ENCODE measurements at regions not wholly inside any gene's neighbourhood (a gene's known extent, or its start where the extent isn't known, plus 50 kb on each side); places are given as distances from the start of the nearest gene placed in this dataset.

DNA sequence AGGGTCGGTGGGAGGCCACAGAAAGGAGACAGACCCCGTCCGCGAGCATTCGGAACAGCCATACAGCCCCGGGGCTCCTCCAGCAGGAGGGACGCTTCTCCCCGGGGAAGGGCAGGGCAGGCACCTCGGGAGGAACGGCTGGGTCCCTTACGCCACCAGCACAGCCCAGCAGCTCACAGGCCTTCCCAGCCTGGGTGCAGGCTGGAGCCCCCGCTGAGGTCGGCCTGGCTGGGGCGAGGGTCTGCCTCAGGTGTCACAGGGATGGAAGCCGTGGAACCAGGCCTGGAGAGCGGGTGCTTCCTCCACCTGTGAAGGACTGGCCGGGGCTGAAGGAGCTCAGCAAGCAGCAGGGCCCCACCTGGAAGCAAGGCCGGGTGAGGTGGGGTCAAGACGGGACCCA, 732.3 kb downstream of the BRD1 start:
- Mint-ChIP-seq H3K4me1 (peaks cover 3% of the 10 kb centered on the region), H3K27ac (no peak overlapping the region), H3K4me3 (no peak overlapping the region), H3K27me3 (peaks cover 4% of the 10 kb centered on the region), H3K9me3 (peaks cover 1% of the 10 kb centered on the region), H3K36me3 (no peaks in the 10 kb centered on the region)
- ATAC-seq (ENCODE audit: low read depth) (no peak), DNase-seq (ENCODE audit: low spot score in 2 of 2) (no peak)

DNA sequence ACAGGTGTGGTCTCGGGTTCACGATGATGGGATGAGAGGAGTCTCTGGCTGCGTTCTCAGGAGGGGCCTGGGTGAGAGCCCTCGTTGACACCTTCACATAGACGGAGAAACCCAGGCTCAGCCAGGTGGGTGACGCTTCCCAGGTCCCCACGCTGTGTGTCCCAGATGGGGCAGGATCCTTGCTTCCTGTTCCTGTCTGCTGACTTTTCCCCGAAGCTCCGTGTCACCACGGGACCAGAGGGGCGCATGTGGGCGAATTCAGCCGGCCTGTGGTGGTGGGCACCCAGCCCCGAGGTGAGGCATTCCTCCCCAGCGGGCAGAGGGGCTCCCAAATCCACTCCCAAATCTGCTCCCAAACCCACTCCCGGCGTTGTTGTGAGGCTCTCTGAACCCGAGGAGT, 732.8 kb downstream of the BRD1 start:
- H3K27me3 Mint-ChIP-seq, result peaks cover 4% of the 10 kb centered on the region
- H3K4me3 Mint-ChIP-seq, result no peak overlapping the region
- no peaks in the 10 kb centered on the region for H3K36me3 Mint-ChIP-seq
- peaks cover 3% of the 10 kb centered on the region for H3K4me1 Mint-ChIP-seq
- no peak for DNase-seq (ENCODE audit: low spot score in 2 of 2)
- ATAC-seq (ENCODE audit: low read depth), result no peak
- peaks cover 1% of the 10 kb centered on the region for H3K9me3 Mint-ChIP-seq
- H3K27ac Mint-ChIP-seq, result no peak overlapping the region

DNA sequence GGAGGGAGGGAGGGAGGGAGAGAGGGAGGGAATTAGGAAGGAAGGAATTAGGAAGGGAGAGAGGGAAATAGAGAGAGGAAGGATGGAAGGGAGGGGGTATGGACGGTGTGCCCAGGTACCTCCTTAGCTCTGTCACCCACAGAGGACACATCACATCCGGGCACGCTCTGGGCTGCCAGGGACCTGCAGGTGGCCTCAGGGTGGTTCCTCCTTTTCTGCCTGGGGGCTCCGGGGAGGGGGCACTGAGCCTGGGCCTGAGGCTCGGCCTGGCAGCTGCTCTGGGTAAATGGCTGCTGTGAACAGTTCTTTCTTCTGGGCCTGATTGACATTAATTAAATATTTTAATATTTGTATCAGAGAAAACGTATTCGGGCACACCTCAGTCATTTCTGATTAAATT, 733.5 kb downstream of the BRD1 start:
- Mint-ChIP-seq H3K4me1 (peaks cover 3% of the 10 kb centered on the region), H3K27ac (no peak overlapping the region), H3K27me3 (peaks cover 4% of the 10 kb centered on the region), H3K9me3 (peaks cover 1% of the 10 kb centered on the region), H3K36me3 (no peaks in the 10 kb centered on the region), H3K4me3 (no peak overlapping the region)
- DNase-seq (ENCODE audit: low spot score in 2 of 2), result no peak
- no peak for ATAC-seq (ENCODE audit: low read depth)

DNA sequence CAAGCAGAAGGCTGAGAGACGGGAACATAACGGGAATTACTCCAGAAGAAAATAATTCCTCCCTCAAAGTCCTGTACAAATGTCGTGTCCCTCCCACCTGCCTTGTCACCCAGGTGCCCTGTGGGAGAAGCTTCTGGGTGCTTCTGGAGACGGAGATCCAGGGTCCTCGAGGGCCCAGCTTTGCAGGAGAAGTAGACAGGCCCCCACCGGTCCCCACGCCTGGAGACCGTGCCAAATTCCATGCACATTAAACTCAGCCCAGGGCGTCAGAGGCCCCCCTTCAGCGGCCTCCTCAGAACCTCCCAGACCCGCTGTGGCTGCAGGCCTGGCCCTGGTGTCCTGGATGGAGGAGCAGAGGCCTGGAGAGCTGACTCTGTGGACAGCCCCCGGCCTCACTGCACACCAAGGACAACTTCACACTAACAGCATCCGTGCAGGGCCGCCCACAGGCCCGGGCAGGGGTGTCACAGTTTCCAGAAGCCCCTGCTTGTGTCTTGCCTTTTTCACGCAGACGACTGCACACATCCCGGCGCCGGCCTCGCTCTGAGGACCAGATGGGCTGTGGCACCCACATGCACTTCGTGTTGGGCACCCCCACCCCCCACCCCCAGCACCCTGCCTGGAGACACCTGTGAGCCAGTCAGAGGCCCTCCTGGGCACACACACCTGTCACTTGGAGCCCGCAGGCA, 734.3 kb downstream of the BRD1 start:
- ATAC-seq (ENCODE audit: low read depth), result no peak
- Mint-ChIP-seq H3K36me3 (no peaks in the 10 kb centered on the region), H3K27ac (no peak overlapping the region), H3K4me3 (no peak overlapping the region), H3K4me1 (peaks cover 3% of the 10 kb centered on the region), H3K9me3 (peaks cover 1% of the 10 kb centered on the region), H3K27me3 (peaks cover 2% of the 10 kb centered on the region)
- no peak for DNase-seq (ENCODE audit: low spot score in 2 of 2)

DNA sequence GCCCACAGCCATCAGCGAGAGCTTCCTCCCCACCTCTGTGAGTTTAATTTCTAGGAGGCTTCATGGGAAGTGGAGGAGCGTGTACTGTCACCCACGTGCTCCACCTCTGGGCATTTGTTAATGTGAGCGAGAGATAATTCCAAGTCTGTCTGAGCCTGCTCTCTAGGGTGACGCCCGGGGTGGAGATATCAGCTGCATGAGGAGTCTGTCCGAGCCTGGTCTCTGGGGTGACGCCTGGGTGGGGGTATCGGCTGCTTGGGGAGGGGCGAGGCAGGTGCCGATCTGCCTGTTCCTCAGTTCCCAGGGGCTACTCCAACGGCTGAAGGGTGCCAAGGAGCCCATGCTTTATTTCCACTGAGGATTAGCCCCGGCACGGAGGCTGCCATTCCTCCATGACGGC, 735.0 kb downstream of the BRD1 start:
- peaks cover 2% of the 10 kb centered on the region for H3K27me3 Mint-ChIP-seq
- DNase-seq (ENCODE audit: low spot score in 2 of 2) (no peak), ATAC-seq (ENCODE audit: low read depth) (no peak)
- H3K4me1 Mint-ChIP-seq, result peaks cover 3% of the 10 kb centered on the region
- H3K9me3 Mint-ChIP-seq, result peaks cover 1% of the 10 kb centered on the region
- H3K27ac Mint-ChIP-seq, result no peak overlapping the region
- no peak overlapping the region for H3K4me3 Mint-ChIP-seq
- H3K36me3 Mint-ChIP-seq, result no peaks in the 10 kb centered on the region

DNA sequence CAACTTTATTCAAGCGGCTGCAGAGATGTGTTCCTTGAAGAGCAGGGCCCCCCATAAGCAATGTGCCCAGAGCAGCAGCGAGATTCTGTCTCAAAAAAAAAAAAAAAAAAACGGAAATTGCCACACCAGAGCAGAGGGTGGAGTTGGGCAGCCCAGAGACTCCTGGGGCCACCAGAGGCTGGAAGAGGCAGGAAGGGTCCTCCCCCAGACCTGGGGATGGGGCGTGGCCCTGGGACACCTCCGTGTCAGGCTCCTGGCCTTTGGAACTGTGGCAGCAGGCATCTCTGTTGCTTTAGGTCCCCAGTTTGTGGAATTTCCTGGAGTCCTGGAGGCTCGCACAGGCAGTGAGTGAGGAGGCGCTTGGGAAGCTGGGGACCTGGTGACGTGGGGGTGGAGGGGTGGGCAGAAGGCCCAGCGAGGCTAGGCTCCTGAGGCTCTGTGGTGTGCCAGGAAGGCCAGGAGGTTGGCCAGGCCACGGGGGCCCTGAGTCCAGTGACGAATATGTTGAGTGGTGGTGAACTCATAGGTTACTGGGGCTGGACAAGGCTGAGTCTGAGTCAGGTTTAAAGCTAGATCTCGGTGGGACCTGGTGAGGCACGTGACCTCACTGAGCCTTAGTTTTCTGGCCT, 735.6 kb downstream of the BRD1 start:
- Mint-ChIP-seq H3K27me3 (peaks cover 3% of the 10 kb centered on the region), H3K36me3 (no peaks in the 10 kb centered on the region), H3K4me1 (peaks cover 3% of the 10 kb centered on the region), H3K27ac (no peak overlapping the region), H3K9me3 (peaks cover 1% of the 10 kb centered on the region), H3K4me3 (no peak overlapping the region)
- DNase-seq (ENCODE audit: low spot score in 2 of 2) (no peak), ATAC-seq (ENCODE audit: low read depth) (no peak)

DNA sequence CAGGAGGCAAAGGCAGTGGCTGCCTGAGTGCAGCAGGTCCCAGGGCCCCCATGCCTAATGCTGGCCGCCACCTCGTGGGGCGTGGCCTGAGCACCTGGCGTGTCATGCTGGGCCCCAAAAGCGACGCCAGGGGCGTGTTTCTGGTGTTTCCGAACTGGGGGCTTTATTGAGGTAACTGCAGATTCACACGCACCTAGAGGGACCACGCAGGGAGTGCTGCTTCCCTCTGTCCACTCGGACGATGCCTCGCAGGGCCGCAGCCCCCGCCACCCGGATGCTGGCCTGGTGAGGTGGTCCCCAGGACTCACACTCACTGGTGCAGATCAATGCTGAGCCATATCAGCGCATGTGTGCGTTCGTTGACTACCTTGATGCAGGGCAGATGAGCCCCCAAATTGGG, 736.2 kb downstream of the BRD1 start:
- H3K27me3 Mint-ChIP-seq, result peaks cover 3% of the 10 kb centered on the region
- DNase-seq (ENCODE audit: low spot score in 2 of 2), result no peak

DNA sequence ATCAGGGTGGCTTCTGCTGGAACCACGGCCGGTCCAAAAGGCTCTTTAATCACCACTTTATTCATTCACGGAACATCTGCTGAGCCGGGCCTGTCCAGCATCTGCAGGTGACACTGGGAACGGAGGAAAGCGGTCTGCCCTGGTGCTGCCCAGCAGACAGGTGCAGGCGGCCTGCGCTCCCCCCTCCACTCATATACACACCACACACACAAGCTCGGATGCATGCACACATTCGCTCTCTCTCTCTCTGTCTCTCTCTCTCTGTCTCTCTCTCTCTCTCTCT, 736.9 kb downstream of the BRD1 start:
- H3K27me3 Mint-ChIP-seq, result peaks cover 3% of the 10 kb centered on the region
- peaks cover 1% of the 10 kb centered on the region for H3K9me3 Mint-ChIP-seq
- no peaks in the 10 kb centered on the region for H3K36me3 Mint-ChIP-seq
- DNase-seq (ENCODE audit: low spot score in 2 of 2), result no peak
- H3K27ac Mint-ChIP-seq, result no peak overlapping the region
- no peak overlapping the region for H3K4me3 Mint-ChIP-seq
- ATAC-seq (ENCODE audit: low read depth), result no peak
- H3K4me1 Mint-ChIP-seq, result peaks cover 3% of the 10 kb centered on the region

More for the DNA sequence above, 736.2 kb downstream of the BRD1 start:
- H3K36me3 Mint-ChIP-seq, result no peaks in the 10 kb centered on the region
- ATAC-seq (ENCODE audit: low read depth), result no peak
- H3K27ac Mint-ChIP-seq, result no peak overlapping the region
- H3K4me3 Mint-ChIP-seq, result no peak overlapping the region
- peaks cover 3% of the 10 kb centered on the region for H3K4me1 Mint-ChIP-seq
- H3K9me3 Mint-ChIP-seq, result peaks cover 1% of the 10 kb centered on the region

DNA sequence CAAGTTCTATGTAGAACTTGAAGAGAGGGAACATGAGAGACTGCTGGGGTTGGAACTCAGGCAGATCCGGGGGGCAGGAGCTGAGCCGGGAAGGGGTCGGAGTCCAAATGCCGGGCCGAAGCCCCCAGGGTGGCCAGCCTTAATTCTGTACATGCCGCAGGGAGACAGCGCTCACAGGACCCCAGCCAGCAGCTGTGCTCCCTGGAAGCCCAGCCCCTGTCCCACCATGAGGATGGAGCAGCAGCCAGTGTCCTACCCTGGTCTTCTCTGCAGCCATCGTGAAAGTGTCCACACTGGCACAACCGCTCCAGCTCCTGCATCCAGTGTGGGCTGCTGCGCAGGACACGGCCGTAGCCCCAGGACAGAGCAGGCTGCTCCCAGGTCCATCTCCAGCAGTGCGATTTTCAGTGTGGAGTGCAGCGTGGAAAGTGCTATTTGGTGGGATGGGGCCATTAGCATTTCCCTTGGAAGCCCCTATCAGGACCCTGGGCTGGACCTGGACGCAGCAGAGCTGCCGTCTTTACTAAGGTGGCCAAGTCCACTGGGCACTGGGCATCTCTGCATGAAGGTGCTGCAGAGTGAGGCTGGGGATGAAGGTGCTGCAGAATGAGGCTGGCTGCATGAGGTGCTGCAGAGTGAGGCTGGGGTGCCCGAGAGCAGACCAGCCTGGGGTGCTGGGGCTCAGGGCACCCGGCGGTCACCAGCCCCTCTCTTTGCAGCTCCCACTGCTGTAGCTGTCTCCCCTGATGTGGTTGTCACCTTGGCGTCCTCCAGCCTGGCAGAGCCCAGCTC, 737.4 kb downstream of the BRD1 start:
- no peaks in the 10 kb centered on the region for H3K36me3 Mint-ChIP-seq
- ATAC-seq (ENCODE audit: low read depth), result no peak
- H3K9me3 Mint-ChIP-seq, result peaks cover 1% of the 10 kb centered on the region
- H3K4me3 Mint-ChIP-seq, result no peak overlapping the region
- H3K4me1 Mint-ChIP-seq, result peaks cover 3% of the 10 kb centered on the region
- no peak for DNase-seq (ENCODE audit: low spot score in 2 of 2)
- peaks cover 3% of the 10 kb centered on the region for H3K27me3 Mint-ChIP-seq
- H3K27ac Mint-ChIP-seq, result no peak overlapping the region

DNA sequence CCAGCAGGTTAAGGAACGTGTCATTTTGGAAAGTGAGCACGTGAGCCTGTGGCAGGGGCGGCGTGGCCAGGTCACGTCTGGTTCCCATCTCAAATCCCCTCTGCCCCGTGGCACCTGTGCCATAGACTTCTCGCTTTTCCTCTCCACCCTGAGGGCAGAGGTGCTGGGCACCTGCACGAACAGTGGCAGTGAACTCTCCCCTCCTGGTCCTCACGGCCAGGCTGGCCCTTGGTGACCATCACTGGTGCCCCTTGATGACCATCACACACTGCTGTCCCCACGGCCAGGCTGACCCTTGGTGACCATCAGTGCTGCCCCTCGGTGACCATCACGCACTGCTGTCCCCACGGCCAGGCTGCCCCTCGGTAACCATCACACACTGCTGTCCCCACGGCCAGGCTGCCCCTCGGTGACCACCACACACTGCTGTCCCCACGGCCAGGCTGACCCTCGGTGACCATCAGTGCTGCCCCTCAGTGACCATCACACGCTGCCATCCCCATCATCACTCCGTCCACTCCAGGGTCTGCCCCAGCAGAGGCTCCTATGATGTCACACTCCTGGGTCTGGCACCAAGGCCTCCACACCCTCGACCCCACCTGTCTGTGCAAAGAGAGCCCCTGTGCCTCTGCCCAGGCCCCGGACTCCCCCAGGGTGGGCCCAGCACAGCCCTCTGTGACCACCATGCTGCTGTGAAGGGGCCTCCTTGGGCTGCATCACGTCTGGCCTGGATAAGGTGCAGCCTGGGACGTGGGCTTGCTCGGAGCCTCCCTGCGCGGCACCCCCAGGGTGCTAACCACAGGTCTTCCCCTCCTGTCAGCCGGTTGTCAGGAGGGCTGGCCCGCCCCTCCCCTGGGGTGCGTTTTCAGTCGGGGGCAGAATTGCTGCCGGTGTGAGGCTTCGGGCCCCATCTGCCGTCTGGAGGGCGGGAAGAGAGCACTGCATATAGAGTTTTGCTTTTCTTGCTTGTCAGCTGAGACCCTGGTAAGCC, 738.6 kb downstream of the BRD1 start:
- ATAC-seq (ENCODE audit: low read depth) (no peak), DNase-seq (ENCODE audit: low spot score in 2 of 2) (no peak)
- no peak overlapping the region for H3K27ac Mint-ChIP-seq
- H3K36me3 Mint-ChIP-seq, result no peaks in the 10 kb centered on the region
- H3K4me1 Mint-ChIP-seq, result peaks cover 3% of the 10 kb centered on the region
- no peak overlapping the region for H3K4me3 Mint-ChIP-seq
- H3K9me3 Mint-ChIP-seq, result peaks cover 1% of the 10 kb centered on the region
- peaks cover 3% of the 10 kb centered on the region for H3K27me3 Mint-ChIP-seq

DNA sequence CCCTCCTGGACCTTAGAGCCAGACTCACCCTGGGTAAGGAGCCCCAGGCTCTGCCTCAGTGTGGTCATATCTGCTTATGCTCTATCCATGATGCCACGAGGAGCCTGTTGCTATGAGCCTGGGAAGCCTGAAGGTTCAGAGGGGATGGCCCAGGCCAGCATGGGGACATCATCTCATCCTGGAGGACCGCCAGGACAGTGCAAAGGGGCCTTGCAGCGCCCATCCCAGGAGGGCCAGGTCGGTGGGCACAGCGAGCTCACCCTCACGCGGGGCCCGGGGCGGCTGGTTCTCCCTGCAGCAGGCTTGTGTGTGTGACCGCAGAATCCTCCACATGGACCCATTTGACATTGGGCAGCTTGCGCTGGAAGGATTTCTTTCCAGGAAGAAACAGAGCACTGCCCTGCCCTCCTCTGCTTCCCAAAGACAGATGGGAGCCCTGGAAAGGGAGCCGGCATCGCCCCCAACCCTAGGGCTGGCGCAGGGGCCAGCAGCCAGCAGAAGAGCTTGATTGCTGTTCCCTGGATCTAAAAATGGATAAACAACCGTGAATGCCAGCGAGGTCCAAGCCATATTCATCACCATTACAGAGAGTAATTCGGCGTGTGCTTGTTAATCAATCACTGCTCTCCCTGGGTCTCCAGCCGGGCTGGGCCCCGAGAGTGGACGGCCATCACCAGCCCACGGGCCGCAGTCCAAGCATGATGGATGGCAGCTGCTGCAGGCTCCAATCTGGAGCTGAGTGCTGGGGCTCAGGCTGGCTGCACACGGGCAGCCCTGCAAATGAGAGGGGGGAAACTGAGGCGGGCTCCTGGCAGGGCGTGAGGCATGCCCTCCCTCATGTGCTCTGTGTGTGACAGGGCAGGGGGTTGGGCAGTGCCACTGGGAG, 739.7 kb downstream of the BRD1 start:
- Mint-ChIP-seq H3K36me3 (no peaks in the 10 kb centered on the region), H3K27ac (no peak overlapping the region), H3K27me3 (peaks cover 3% of the 10 kb centered on the region), H3K9me3 (no peaks in the 10 kb centered on the region), H3K4me1 (no peaks in the 10 kb centered on the region), H3K4me3 (no peak overlapping the region)
- ATAC-seq (ENCODE audit: low read depth) (no peak), DNase-seq (ENCODE audit: low spot score in 2 of 2) (no peak)

DNA sequence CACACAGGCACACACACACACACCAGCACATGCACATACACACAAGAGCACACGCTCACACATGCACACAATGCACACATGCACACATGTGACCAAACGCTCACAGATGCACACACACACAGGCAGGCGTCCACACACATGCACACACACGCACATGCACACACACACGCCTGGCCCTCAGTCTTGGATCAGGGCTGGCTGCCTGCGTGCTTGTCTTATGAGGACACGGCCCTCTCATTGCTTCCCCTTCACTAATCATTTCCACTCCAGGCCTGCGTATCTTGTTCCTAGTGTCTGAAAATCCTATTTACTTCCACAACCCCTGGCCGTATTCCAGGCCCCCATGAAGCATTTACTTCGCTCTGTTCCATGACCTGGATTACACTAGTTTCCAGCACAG, 740.5 kb downstream of the BRD1 start:
- H3K27ac Mint-ChIP-seq, result no peak overlapping the region
- H3K36me3 Mint-ChIP-seq, result no peaks in the 10 kb centered on the region
- H3K27me3 Mint-ChIP-seq, result peaks cover 3% of the 10 kb centered on the region
- H3K4me3 Mint-ChIP-seq, result no peak overlapping the region
- H3K4me1 Mint-ChIP-seq, result no peaks in the 10 kb centered on the region
- no peak for DNase-seq (ENCODE audit: low spot score in 2 of 2)
- no peaks in the 10 kb centered on the region for H3K9me3 Mint-ChIP-seq
- no peak for ATAC-seq (ENCODE audit: low read depth)

DNA sequence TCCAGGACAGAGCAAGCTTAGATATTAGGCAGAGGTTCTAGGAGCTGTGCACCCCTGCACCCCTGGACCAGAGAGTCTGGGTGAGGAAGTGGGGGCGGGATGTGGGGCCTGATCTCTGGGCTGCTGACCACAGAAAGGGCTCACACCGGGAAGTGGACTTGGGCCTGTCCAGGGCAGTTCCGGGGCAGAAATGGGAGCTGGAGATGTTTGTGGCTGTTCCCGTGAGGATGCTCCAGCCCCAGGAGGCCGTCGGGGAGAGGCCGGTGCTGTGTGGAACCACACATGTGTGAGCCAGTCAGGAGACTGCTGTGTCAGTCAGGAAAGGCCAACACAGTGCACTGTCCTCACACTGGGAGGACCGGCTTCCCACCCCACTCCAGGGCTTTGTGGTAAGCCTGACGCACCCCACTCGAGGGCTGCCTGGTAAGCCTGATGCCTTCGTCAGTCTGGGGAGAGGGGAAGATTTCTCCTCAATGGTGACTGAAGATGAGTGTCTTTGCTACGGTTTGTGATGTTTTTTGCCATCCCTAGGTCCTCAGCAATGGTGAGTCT, 741.0 kb downstream of the BRD1 start:
- H3K27me3 Mint-ChIP-seq, result peaks cover 3% of the 10 kb centered on the region
- no peaks in the 10 kb centered on the region for H3K4me1 Mint-ChIP-seq
- ATAC-seq (ENCODE audit: low read depth), result no peak
- no peak overlapping the region for H3K27ac Mint-ChIP-seq
- H3K4me3 Mint-ChIP-seq, result no peak overlapping the region
- H3K36me3 Mint-ChIP-seq, result no peaks in the 10 kb centered on the region
- H3K9me3 Mint-ChIP-seq, result no peaks in the 10 kb centered on the region
- no peak for DNase-seq (ENCODE audit: low spot score in 2 of 2)
